Activated CD8-positive, alpha-beta T cell treated with anti-CD3 and anti-CD28 coated beads for 36 hours (primary cell): ENCODE measurements at regions not wholly inside any gene's neighbourhood (a gene's known extent, or its start where the extent isn't known, plus 50 kb on each side); places are given as distances from the start of the nearest gene placed in this dataset.

Source experiments
- ATAC-seq: fragments of 200-7000 bp; cut with Tn5 transposase; one replicate; pipeline ENCODE4 v1.10.0; 2021; ENCODE audit warnings: mild to moderate bottlenecking, moderate library complexity
- CTCF ChIA-PET: fragments of 350-600 bp; sonication (Branson Sonifier 250); formaldehyde crosslinking; loops from one replicate; lab custom pipeline; 2021; ENCODE audit warnings: antibody characterized with exemption; lab: Charles Lee
- POLR2A ChIA-PET: fragments of 350-600 bp; sonication (Branson Sonifier 250); formaldehyde crosslinking; loops from one replicate; lab custom pipeline; 2021; ENCODE audit warnings: antibody characterized with exemption; lab: Charles Lee
- DNase-seq: peaks from one replicate; pipeline ENCODE4 v3.0.0-alpha.2; 2020
- H3K27ac Mint-ChIP-seq: one replicate; pipeline ENCODE4 v1.8.0; 2021; ENCODE audit warnings: mild to moderate bottlenecking, mixed read lengths
- H3K27me3 Mint-ChIP-seq: one replicate; pipeline ENCODE4 v1.8.0; 2021; ENCODE audit warnings: mixed read lengths
- H3K36me3 Mint-ChIP-seq: one replicate; pipeline ENCODE4 v1.8.0; 2021; ENCODE audit warnings: low read depth, mixed read lengths
- H3K4me1 Mint-ChIP-seq: one replicate; pipeline ENCODE4 v1.8.0; 2021; ENCODE audit warnings: low read depth, mixed read lengths
- H3K4me3 Mint-ChIP-seq: one replicate; pipeline ENCODE4 v1.8.0; 2021; ENCODE audit warnings: mild to moderate bottlenecking, moderate library complexity, mixed read lengths
- H3K9me3 Mint-ChIP-seq: one replicate; pipeline ENCODE4 v1.8.0; 2021; ENCODE audit warnings: mixed read lengths
- intact Hi-C: fragments of 100-400 bp; cut with micrococcal nuclease; formaldehyde crosslinking; loops from one replicate; pipeline ENCODE4 v1.10.0; 2022
- TF ChIP-seq, protein P1 (sequence below): fragments of 200-600 bp; IDR thresholded peaks from one replicate; pipeline ENCODE4 v1.8.0; 2022; ENCODE audit warnings: antibody characterized with exemption, mild to moderate bottlenecking

DNA sequence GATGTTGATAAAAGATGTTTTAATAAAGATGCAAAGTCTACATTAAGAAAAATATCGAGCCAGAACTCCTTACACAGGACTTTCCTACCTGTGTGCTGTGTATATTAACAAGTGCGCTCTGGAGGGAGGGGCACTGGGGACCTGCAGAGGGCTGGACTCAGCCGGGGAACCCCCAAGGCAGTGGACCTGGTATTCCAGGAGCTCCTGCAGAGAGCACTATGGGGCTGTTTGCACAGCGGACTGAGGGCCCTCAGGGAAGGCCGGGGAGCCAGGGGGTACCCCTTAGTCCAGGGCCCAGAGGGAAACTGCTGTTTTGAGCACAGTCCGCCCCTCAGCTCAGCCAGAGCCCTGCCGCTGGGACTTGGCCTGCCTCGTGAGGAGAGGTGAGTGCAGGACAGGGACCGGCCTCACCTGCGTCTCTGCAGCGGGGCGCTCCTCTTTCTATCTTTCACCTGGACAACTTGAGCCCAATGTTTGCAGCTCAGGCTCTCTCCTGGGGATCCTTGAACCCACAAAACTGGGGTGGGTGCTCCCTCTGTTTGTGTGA is 168.4 kb downstream of the ARL4C start:
- ATAC-seq (no peak), DNase-seq (no peak)
- CTCF ChIA-PET = no interaction called here
- no peak overlapping the region for H3K27ac Mint-ChIP-seq
- H3K4me1 Mint-ChIP-seq = peaks cover 21% of the 10 kb centered on the region
- POLR2A ChIA-PET = no interaction called here
- no peaks in the 10 kb centered on the region for H3K36me3 Mint-ChIP-seq
- H3K27me3 Mint-ChIP-seq = no peaks in the 10 kb centered on the region
- H3K9me3 Mint-ChIP-seq = no peaks in the 10 kb centered on the region
- TF ChIP-seq, protein P1, sequence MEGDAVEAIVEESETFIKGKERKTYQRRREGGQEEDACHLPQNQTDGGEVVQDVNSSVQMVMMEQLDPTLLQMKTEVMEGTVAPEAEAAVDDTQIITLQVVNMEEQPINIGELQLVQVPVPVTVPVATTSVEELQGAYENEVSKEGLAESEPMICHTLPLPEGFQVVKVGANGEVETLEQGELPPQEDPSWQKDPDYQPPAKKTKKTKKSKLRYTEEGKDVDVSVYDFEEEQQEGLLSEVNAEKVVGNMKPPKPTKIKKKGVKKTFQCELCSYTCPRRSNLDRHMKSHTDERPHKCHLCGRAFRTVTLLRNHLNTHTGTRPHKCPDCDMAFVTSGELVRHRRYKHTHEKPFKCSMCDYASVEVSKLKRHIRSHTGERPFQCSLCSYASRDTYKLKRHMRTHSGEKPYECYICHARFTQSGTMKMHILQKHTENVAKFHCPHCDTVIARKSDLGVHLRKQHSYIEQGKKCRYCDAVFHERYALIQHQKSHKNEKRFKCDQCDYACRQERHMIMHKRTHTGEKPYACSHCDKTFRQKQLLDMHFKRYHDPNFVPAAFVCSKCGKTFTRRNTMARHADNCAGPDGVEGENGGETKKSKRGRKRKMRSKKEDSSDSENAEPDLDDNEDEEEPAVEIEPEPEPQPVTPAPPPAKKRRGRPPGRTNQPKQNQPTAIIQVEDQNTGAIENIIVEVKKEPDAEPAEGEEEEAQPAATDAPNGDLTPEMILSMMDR = no peak
- H3K4me3 Mint-ChIP-seq = no peak overlapping the region
- intact Hi-C loops = no loop called here

DNA sequence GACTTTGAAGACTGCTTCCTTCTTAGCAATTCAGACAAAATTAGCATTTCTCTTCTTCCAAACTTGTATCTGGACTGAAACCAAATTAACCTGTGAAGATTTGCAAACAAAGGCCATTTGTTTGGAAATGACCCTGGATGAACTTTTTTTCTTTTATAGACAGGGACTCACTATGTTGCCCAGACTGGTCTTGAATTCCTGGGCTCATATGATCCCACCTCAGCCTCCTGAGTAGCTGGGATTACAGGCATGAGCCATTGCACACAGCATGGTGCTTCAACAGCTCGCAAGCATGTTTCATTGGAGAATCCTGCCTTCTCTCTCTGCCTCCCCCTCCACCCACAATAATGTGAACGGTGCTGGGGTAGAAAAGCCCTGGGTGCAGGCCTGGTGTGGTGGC is 170.2 kb downstream of the ARL4C start:
- TF ChIP-seq, protein P1 = no peak
- no peaks in the 10 kb centered on the region for H3K9me3 Mint-ChIP-seq
- no peaks in the 10 kb centered on the region for H3K27me3 Mint-ChIP-seq
- ATAC-seq = no peak
- H3K4me1 Mint-ChIP-seq = peaks cover 23% of the 10 kb centered on the region
- H3K36me3 Mint-ChIP-seq = no peaks in the 10 kb centered on the region
- no peak overlapping the region for H3K4me3 Mint-ChIP-seq
- intact Hi-C loops = no loop called here
- H3K27ac Mint-ChIP-seq = no peak overlapping the region
- DNase-seq = no peak
- POLR2A ChIA-PET = no interaction called here
- CTCF ChIA-PET = no interaction called here

DNA sequence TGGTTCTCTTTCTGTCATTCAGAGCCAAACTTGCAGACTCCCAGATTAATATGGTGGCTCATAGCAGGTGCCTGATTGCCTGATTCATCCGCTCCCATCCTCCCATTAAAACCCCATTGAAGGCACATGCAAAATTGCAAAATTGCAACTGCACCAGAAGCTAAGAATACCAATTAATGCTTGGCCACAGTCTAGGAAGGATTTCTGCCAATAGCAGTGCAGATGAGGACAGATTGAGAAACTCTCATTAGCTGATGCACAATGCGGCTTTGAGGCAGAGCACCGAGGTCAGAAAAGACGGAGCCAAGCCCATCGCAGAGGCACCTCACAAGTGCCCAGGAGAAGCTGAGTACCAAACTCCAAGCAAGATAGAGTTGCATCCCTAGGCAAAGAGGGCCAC is 172.8 kb downstream of the ARL4C start:
- DNase-seq = no peak
- CTCF ChIA-PET = no interaction called here
- POLR2A ChIA-PET = interaction anchor here (1.1 to 1.3 kb wide), 3 partner anchors 15 to 34 kb away, joined by 3 read pairs; no protein-coding TSS in a partner anchor
- no peak for ATAC-seq
- intact Hi-C loops = no loop called here
- peak overlapping the region; percentile 65 for H3K27ac Mint-ChIP-seq
- TF ChIP-seq, protein P1 = no peak
- H3K9me3 Mint-ChIP-seq = no peaks in the 10 kb centered on the region
- no peaks in the 10 kb centered on the region for H3K27me3 Mint-ChIP-seq
- peaks cover 27% of the 10 kb centered on the region for H3K4me1 Mint-ChIP-seq
- no peaks in the 10 kb centered on the region for H3K36me3 Mint-ChIP-seq
- no peak overlapping the region for H3K4me3 Mint-ChIP-seq

DNA sequence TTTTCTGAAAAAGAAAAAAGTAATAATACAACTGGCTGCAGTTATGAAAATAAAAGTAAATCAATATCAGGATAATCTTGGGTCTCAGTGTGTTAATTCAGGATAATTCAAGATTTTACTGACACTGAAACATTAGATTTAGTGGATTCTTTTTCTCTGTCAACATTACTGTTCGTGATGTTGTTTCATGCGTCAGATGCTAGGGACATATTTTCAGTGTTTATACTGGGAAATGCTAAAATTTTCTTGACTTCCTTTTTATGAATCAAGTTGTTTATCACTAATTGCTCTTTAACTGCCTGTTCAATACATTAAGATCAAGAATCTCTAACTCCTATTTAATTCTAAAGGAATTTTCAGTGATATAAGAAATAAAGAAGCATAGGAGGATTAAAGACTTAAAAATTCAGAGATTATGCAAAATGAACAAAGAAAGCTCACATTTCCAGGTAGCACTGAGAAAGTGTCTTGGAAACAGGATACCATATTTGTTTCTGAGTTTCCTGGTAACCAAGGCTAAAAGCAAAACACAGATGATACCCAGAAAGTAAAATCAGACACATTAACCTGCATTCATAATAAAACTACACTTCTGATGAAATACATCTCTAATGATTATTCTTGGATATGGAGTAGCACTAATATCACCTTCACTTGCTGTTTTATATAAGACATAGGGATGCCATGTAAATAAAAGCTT is 174.0 kb downstream of the ARL4C start:
- ATAC-seq (peak; percentile 37), DNase-seq (no peak)
- H3K4me3 Mint-ChIP-seq = no peak overlapping the region
- peaks cover 25% of the 10 kb centered on the region for H3K4me1 Mint-ChIP-seq
- ChIA-PET POLR2A (interaction anchor here (0.6 to 1.3 kb wide), 2 partner anchors 16 to 33 kb away, joined by 3 read pairs; no protein-coding TSS in a partner anchor), CTCF (interaction anchor here (1.5 kb wide), 1 partner anchor 34 kb away, joined by 3 read pairs; no protein-coding TSS in a partner anchor)
- intact Hi-C loops = no loop called here
- TF ChIP-seq, protein P1 = no peak
- no peaks in the 10 kb centered on the region for H3K9me3 Mint-ChIP-seq
- H3K27me3 Mint-ChIP-seq = no peaks in the 10 kb centered on the region
- no peaks in the 10 kb centered on the region for H3K36me3 Mint-ChIP-seq
- peak overlapping the region; percentile 70 for H3K27ac Mint-ChIP-seq

DNA sequence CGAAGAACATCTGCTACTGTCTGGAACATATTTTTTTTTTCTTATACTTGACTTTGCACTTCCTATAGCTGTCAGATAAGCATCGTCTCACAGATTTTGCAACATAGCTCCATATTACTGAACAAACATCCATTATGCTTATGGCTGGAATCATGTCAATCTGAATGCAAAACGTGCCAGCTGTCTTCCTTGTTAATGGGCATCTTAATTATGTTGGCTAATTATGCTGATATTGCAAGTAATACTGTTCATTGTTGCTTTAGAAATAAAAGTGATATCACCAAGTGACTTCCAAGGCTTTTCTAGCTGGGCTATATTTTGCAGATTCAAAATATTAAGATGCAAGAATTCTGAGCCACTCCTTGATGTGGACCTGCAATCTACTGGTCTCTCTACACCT is 176.8 kb downstream of the ARL4C start:
- Mint-ChIP-seq H3K4me3 (no peak overlapping the region), H3K9me3 (peaks cover 1% of the 10 kb centered on the region), H3K27me3 (no peaks in the 10 kb centered on the region), H3K27ac (peak overlapping the region; percentile 16), H3K36me3 (no peaks in the 10 kb centered on the region), H3K4me1 (peaks cover 26% of the 10 kb centered on the region)
- intact Hi-C loops = no loop called here
- TF ChIP-seq, protein P1 = no peak
- ATAC-seq (no peak), DNase-seq (no peak)
- POLR2A ChIA-PET = interaction anchor here (1.6 kb wide), 1 partner anchor 29 kb away, joined by 4 read pairs; no protein-coding TSS in a partner anchor
- CTCF ChIA-PET = no interaction called here
